HG02970 (cell line): ENCODE measurements at regions not wholly inside any gene's neighbourhood (a gene's known extent, or its start where the extent isn't known, plus 50 kb on each side); places are given as distances from the start of the nearest gene placed in this dataset.

Source experiments
- ATAC-seq: cut with Tn5 transposase; IDR thresholded peaks from one replicate; pipeline ENCODE4 v1.9.1; 2021; ENCODE audit warnings: mild to moderate bottlenecking, moderate library complexity, moderate number of reproducible peaks; ENCODE audit not compliant: unreplicated experiment, low FRiP score

DNA sequence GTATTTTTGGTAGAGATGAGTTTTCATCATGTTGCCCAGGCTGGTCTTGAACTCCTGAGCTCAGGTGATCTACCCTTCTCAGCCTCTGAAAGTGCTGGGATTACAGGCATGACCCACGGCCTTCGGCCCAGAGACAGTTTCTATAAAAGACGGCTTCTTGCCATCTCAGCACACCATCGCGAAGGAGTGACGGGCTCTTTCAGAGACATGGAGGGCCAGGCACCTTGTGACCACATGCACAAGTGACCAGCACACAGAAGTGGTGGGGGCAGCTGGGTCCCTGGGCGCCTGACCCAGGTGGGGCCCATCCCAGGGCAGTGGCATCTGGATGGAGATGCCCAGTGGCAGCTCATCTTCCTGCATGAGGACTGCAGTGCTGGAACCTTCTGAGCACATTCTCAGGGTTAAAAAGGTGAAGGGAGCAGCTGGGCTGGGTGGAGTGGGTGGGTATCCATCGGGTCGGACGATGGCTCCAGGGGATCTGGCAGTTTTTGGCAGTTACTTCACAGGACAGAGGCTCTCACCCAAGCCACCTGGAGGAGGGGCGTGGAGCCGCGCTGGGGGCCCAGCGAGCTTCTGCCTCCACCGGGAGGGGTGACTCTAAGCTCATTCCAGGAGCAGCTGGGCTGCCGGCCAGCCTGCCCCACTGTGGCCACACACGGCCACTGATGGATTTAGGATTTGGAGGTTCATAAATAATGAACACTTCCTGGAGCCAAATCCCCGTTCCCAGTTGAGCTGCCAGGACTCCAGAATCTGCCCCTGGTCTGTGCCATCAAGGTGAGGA, 373.0 kb downstream of the CTTN start:
- no peak for ATAC-seq

DNA sequence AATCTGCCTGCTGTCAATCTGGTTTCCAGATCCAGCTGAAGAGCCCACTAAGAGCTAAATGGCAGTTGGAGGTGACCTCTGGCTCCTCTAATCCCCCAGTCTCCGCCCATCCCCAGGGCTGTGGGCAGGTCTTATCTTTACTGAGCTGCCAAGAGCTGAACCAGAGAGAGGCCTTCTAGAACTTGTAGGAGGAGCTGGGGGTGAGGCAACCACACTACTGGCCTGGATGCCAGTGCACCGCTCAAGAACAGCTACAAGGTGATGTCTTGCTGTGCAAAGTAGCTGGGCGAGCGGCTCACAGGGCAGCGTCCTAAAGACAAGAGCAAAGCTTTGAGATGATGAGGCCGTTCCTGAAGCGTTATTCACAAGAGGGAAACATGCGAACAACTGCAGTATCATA, 374.6 kb downstream of the CTTN start:
- ATAC-seq, result no peak

DNA sequence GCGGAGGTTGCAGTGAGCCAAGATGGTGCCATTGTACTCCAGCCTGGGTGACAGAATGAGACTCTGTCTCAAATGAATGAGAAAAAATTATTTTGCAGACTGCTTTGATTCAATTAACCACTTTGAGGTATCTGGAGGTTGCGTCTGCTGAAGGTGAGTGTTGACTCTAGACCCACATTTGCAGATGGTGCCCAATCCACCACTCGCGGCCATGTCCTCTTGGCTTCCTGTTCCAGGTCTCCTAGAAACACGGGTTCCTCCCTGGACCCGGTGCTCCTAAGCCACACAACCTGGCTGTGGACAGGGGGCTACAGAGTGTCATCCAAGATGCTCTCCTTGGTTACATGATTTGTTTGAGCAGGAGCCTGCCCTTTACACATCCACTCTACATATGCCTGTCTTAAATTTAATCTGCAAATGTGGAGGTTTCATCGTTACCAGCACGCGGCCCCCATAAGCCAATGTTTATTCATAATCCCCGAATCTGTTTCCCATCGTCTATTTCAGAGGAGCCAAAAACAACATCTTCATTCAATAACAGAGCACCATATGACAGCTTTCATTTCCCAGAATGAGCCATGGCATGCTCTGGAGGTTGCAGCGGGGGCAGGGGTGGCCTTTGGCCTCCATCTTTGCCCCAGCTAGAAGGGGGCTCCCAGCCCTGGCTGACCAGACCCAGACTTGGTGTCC, 377.2 kb downstream of the CTTN start:
- ATAC-seq, result no peak

DNA sequence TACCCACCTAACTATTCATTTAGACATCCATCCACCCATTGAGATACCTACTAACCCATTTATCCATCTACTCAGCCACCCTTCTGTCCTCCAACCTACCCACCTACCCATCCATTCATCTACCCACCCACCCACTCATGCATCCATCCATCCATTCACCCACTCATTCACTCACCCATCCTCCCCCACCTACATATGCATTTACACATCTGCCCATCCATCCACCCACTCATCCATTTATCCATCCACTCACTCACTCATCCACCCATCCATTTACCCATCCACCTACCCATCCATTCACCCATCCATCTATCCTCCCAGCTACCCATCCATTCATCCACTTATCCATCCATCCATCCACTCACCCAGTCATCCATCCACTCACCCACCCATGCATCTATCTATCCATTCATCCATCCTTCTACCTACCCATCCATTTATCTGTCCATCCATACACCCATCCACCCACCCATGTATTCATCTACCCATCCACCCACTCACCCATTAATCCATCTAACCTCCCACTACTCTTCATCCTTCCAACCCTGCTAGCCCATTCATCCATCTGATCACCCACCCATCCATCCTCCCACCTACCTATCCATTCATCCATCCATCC, 378.7 kb downstream of the CTTN start:
- ATAC-seq, result no peak

DNA sequence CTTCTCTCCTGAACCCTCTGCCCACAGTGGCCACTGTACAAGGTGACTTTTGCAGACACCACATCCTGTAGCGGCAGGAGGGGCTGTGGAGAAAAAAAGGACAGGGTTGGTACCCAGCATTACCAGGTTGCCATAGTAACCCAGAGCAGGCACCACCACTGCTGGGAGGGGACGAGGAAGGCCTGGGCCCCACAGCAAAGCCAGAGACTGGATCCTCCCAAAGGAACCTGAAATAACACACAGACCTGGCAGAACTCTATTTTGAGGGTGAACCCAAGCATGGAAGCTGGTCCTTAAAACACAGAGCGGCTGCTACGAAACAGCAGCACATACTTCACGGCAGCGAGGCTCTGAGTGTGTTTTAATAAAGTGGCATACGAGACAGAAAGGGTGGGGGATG, 380.6 kb downstream of the CTTN start:
- ATAC-seq, result no peak

DNA sequence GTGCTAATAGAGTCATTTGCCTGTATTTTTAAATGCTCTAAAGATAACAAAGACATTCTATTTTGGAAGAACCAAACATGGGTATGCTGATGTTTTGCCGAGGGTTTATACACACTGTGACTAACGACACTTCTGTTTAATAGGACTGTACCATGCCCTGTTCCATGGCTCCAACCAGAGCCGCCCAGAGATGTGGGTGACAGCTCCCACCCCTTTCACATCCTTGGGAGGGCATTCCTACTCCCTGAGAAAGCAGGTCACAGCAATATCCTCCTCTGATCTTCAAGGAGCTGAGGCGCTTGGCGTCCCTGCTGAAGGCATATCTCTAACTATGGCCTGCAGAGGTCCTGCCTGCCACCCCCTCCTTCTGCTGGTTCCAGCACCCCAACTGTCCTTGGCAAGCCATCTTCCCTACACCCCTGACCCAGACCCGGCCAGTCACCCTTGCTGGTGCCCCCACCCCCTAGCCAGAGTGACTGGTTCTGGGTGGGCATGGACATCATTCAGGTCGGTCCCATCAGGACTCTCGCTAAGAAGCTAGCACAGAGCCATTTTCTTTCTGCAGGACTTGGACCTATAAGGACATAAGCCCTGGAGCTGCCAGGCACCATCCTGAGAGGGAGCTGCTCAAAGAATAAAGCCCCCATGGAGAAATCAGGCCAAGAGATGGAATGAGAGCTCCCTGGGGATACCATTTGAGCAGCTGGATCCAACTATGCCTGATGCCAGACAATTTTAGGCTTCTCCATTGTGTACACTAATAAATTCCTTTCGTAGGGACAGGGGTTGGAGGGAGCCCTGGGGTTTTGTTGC, 381.3 kb downstream of the CTTN start:
- ATAC-seq, result no peak

DNA sequence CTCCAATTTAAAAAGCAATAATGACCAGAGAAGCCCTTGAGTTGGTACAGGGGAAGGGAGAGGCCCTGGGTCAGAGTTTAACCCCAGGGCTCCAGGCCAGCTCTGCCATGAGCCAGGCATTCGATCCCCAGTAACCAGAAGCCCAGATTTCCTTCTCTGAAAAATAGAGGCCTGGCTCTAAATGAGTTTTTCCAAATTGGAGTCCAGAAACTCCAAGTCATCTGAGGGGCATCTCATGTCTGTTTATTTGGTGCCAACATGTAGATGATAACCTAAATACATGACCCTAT, 381.9 kb downstream of the CTTN start:
- ATAC-seq, result no peak

DNA sequence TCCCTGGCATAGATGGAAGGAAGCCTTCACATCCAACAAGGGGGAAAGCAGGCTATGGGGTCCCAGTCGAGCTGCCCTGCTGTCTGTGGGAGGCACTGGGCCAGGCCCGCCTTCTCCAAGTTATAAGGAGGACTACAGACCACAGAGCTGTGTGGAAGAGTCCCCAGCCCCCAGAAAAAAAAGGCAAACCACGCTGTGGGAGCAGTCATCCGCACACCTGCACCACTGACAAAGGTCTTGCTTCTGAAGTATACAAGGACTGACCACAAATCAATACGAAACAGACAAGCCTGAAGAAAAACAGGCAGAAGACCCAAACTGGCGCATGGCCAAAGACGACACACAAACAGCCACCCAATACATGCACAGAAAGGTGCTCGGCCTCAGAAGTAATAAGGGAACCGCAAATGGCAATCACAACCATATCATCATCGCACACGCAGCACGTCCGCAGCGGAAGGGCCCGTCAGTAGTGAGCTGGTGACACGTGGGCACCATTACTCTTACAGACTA, 384.1 kb downstream of the CTTN start:
- no peak for ATAC-seq

DNA sequence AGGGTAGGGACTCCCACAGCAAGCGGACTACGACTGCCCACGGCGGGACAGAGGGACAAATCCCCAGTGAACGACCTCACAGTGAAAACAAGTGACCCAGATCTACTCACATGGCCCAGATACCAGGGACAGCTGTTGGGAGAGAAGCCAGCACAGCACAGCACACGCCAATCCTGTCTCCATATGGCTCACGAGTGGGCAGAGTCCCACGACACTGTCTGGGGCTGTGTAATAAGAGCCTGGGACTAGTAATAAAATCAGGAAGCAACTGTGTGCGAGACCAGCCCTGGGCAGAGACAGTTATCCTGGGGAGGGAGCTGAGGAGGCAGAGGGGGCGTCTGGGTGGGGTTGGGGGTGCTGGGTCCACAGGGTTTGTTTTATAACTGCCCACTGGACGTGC, 385.0 kb downstream of the CTTN start:
- ATAC-seq, result no peak

DNA sequence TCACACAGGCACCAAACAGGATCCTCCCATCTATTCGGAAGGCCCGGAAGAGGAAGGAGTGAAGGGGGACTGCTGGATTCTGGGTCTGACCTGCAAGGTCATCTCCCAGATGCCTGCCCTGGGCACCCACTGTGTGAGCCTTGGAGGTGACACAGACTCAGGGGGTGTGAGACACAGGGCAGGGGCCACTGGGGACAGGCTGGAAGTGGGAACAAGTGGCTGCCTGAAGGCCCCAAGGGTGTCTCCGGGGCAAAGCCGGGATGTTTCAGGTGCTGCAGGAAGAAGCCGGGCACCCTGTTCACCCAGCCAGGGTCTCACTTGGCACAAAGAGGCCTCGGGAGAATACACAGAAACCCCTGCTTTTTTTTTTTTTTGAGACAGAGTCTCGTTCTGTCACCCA, 385.5 kb downstream of the CTTN start:
- ATAC-seq, result no peak

DNA sequence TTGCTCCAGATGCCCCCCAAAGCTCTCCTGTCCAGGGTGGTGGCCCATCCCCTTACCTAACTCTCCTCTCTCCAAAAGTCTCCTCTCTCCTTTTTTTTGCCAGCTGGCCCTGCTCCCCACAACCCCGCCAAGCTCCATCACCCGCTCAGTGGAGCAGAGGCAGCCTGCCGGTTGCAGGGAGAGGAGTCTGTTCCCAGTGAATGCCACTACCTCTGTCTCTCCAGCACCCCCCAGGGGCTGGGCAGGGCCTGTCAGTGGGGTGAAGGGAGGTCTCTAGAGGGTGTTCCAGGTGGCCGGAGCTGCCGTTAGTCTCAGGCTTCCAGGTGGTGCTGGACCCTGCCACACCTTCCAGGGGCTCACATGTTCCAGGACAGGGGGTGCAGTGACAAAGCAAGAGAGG, 387.0 kb downstream of the CTTN start:
- no peak for ATAC-seq

DNA sequence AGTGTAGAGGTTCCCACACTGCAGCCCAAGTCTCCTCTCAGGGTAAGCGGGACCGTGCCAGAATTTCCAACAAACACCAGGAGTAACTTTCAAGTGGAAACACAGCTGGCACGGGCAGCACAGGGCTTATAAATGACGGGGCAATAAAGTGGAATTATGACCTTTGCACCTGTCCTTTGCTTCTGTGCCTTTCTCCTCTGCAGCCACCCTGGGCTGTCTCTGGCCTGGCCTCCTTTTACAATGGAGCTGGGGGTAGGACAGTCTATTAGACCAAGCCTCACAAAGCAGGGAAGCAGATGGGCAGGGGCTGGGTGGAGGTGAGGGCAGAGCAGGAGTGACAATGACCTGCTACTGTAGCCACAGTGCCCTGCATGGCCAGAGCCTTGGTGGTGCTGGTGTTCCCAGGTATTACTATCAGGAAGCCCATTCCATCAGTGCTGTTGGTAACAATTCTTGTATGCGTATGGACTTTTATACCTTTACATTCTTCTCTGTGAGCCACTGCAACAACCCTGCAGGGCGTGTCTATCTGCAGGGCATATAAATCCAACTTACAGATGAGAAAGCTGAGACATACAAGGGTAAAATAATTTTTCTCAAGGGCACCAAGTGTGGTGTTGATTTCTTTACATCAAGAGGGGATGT, 387.8 kb downstream of the CTTN start:
- no peak for ATAC-seq

DNA sequence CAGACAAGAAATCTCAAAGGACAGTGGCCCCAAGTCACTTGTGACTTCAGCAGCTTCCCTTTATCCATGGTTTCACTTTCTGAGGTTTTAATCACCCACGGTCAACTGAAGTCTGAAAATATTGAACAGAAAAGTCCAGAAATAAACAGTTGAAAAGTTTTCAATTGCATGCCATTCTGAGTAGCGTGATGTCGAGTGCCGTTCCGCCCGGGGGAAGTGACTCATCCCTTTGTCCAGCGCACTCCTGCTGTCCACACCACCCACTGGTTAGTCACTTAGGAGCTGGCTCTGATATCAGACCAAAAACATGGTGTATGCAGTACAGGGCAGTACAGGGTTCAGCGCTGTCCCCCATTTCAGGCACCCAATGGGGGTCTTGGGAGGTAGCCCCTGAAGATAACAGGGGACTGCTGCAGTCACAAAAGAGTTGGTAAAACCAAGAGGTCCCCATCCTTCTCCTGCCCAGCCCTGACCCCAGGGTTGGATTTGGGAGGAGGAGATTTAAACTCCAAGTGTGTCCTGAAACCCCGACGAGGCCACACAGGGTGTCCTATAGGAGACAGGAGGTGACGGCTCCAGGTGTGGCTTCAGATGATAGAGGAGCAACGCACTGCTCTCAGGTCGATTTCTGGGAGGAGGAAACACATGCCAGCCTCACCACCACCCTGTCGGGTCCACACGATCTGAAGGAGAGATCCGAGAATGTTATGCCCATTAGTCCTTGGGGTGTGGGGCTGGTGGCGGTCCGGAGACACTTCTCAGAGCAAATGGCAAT, 390.1 kb downstream of the CTTN start:
- no peak for ATAC-seq

DNA sequence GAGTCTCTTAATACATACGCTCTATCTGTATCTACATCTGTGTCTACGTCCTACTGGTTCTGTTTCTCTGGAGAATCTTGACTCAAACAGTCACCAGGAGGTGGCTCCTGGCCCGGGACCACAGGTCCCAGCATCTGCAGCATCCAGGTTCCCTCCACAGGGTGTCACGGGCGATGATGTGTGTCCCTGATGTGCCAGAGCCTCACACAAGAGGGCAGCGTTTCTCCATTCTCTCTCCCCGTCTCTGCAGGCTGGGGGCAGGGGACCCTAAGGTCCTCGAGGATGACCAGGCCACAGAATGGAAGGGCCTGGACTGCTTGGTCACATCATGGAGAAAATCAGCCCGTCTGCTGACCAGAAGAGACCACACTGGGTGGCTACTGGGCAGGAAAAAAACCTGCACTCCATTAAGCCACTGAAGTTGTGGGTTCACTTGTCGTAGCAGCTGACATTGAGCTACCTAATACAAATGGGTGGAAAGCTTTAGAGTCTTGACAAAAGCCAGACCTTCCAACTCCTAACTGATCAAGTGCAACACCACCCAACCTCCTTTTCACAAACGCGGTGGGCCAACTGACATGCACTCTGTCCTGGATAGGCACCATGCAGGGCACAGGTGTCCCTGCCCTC, 392.5 kb downstream of the CTTN start:
- ATAC-seq, result no peak

DNA sequence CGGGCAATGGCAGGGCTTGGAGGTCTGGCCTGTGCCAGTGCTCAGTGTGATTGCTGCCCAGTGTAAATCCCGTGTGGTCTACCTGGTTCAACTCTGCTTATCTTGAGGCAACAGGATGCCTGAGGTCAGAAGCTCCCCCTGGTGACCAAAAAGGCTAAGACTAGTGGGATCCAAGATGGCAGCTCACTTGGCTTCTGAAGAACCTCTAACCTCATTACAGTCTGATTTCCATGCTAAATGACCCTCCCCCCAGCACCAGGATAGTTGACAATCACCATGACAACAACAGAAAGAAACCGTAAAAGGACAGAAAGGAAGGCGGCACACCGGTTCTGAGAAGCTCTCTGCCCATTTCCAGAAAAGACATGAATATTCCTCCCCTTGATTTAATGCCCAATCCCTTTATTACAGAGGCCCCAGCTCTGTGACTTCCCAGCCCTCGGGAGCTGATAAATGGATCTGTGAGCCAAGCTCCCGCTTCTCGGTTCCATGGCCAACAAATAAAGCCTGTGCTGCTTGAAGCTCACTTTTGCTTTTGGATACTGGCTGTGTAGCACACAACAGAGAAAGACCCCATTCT, 398.4 kb downstream of the CTTN start:
- ATAC-seq, result no peak

DNA sequence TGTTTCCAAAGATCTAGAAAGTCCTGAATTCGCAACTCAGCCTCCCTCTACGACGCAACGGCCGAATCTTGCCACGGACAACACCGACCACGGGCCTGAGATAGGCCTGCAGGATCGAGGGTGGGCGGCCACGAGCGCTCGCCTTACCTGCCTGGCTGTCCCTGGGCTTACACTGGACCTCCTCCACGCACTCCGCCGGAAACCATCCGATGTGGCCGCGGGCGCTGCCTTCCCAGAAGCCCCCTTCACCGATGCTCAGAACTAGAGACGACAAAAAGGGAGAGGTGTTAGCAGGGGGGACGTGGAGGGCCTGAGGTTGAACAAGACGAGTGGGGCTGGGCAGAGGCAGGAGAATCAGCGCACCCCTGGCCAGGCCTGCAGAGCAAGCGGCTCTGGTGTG, 400.0 kb downstream of the CTTN start:
- no peak for ATAC-seq

DNA sequence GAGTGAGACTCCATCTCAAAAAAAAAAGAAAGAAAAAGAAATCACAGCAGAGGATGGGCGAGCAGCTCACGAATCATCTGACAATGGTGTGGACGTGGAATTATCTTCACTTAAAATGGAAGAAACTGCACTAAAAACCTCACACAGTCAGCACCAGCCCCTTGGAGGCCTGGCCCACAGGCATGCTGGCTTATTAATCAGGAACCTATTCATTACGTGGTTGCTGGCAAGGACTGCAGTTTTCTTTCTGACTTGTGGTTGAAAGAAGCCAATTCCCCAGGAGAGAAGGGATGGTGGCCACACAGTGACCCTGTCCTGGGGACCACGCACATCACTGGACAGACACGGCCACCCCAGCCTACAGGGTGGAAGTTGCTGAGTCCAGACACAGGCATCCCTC, 401.1 kb downstream of the CTTN start:
- no peak for ATAC-seq

DNA sequence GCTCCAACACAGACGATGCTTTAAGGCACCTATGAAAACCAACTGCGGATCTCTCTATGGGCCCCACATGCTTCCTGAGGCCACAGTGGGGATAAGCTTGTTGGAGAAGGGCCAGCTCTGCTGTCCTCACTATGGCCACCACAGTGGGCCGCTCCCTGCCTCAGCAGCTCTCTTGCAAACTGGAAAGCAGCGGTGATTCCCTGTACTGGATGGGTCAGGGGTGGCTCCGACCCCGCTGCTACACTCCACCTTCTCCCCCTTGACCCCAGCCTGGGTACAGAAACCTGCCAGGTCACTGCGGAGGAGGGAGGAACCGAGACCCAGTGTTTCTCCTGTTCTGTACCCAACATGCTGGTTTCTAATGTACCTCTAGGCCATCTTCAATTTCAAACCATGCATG, 403.9 kb downstream of the CTTN start:
- ATAC-seq, result no peak
